ENCODE measurements at regions not wholly inside any gene's neighbourhood (a gene's known extent, or its start where the extent isn't known, plus 50 kb on each side); places are given as distances from the start of the nearest gene placed in this dataset.
"Not testable (repeated sequence)": the region's sequence is repeated elsewhere in the genome, so short reads cannot be mapped to it uniquely, and the experiment has no call there.

- H3K27me3 Mint-ChIP-seq = peaks cover 6% of the 10 kb centered on the region
- H3K27ac Mint-ChIP-seq = no peak overlapping the region
- POLR2A ChIA-PET = no interaction called here
- no peaks in the 10 kb centered on the region for H3K9me3 Mint-ChIP-seq (ENCODE audit: low read depth)
- ATAC-seq (no peak), DNase-seq (no peak)
- H3K4me3 Mint-ChIP-seq = no peak overlapping the region
- intact Hi-C loops (cut with DNase I, micrococcal nuclease) = no loop called here
- CTCF ChIA-PET = no interaction called here
- H3K36me3 Mint-ChIP-seq (ENCODE audit: low read depth) = no peaks in the 10 kb centered on the region
- H3K4me1 Mint-ChIP-seq = no peaks in the 10 kb centered on the region
Measured at GRCh38 chr3:153864793-153865192, 256.4 kb upstream of the ARHGEF26 start.

- Mint-ChIP-seq H3K4me3 (no peak overlapping the region), H3K36me3 (ENCODE audit: low read depth) (no peaks in the 10 kb centered on the region), H3K27ac (no peak overlapping the region), H3K9me3 (ENCODE audit: low read depth) (no peaks in the 10 kb centered on the region), H3K4me1 (no peaks in the 10 kb centered on the region), H3K27me3 (peaks cover 6% of the 10 kb centered on the region)
- CTCF ChIA-PET = no interaction called here
- ATAC-seq (no peak), DNase-seq (no peak)
- POLR2A ChIA-PET = no interaction called here
- intact Hi-C loops (cut with DNase I, micrococcal nuclease) = no loop called here
Measured at GRCh38 chr3:153866901-153867300, 254.3 kb upstream of the ARHGEF26 start.

GRCh38 chr3:153874348-153874747 is 246.8 kb upstream of the ARHGEF26 start:
- intact Hi-C loops (cut with DNase I, micrococcal nuclease); H3K4me1 Mint-ChIP-seq; H3K36me3 Mint-ChIP-seq (ENCODE audit: low read depth); CTCF ChIA-PET; H3K9me3 Mint-ChIP-seq (ENCODE audit: low read depth); H3K27me3 Mint-ChIP-seq; H3K27ac Mint-ChIP-seq; DNase-seq; POLR2A ChIA-PET; H3K4me3 Mint-ChIP-seq; ATAC-seq: not testable (repeated sequence)

GRCh38 chr3:153880493-153880892 is 240.7 kb upstream of the ARHGEF26 start:
- intact Hi-C loops (cut with DNase I, micrococcal nuclease) = no loop called here
- H3K27ac Mint-ChIP-seq = no peak overlapping the region
- DNase-seq = no peak
- H3K4me3 Mint-ChIP-seq = no peak overlapping the region
- peaks cover 4% of the 10 kb centered on the region for H3K27me3 Mint-ChIP-seq
- no peaks in the 10 kb centered on the region for H3K36me3 Mint-ChIP-seq (ENCODE audit: low read depth)
- CTCF ChIA-PET = no interaction called here
- H3K9me3 Mint-ChIP-seq (ENCODE audit: low read depth) = no peaks in the 10 kb centered on the region
- POLR2A ChIA-PET = no interaction called here
- ATAC-seq = no peak
- H3K4me1 Mint-ChIP-seq = no peaks in the 10 kb centered on the region

- Mint-ChIP-seq H3K27ac (no peak overlapping the region), H3K27me3 (peaks cover 4% of the 10 kb centered on the region), H3K4me3 (no peak overlapping the region), H3K36me3 (ENCODE audit: low read depth) (no peaks in the 10 kb centered on the region), H3K9me3 (ENCODE audit: low read depth) (no peaks in the 10 kb centered on the region), H3K4me1 (no peaks in the 10 kb centered on the region)
- no peak for DNase-seq
- ChIA-PET CTCF (no interaction called here), POLR2A (no interaction called here)
- ATAC-seq = no peak
- intact Hi-C loops (cut with DNase I, micrococcal nuclease) = no loop called here
Measured at GRCh38 chr3:153881201-153881600, 240.0 kb upstream of the ARHGEF26 start.

- POLR2A ChIA-PET = no interaction called here
- no peak overlapping the region for H3K27ac Mint-ChIP-seq
- H3K4me1 Mint-ChIP-seq = no peaks in the 10 kb centered on the region
- H3K36me3 Mint-ChIP-seq (ENCODE audit: low read depth) = no peaks in the 10 kb centered on the region
- ATAC-seq (no peak), DNase-seq (no peak)
- H3K4me3 Mint-ChIP-seq = no peak overlapping the region
- intact Hi-C loops (cut with DNase I, micrococcal nuclease) = no loop called here
- peaks cover 2% of the 10 kb centered on the region for H3K27me3 Mint-ChIP-seq
- CTCF ChIA-PET = interaction anchor here (0.8 to 1.6 kb wide), 3 partner anchors 11 to 38 kb away, joined by 3 to 4 read pairs (median 3); no protein-coding TSS in a partner anchor
- no peaks in the 10 kb centered on the region for H3K9me3 Mint-ChIP-seq (ENCODE audit: low read depth)
Measured at GRCh38 chr3:153885359-153885758, 235.8 kb upstream of the ARHGEF26 start.

GRCh38 chr3:153889905-153890334 is 231.3 kb upstream of the ARHGEF26 start:
- Mint-ChIP-seq H3K27ac (no peak overlapping the region), H3K4me3 (no peak overlapping the region), H3K27me3 (no peaks in the 10 kb centered on the region), H3K36me3 (ENCODE audit: low read depth) (no peaks in the 10 kb centered on the region), H3K4me1 (no peaks in the 10 kb centered on the region), H3K9me3 (ENCODE audit: low read depth) (no peaks in the 10 kb centered on the region)
- CTCF ChIA-PET = no interaction called here
- ATAC-seq (no peak), DNase-seq (no peak)
- POLR2A ChIA-PET = no interaction called here
- intact Hi-C loops (cut with DNase I, micrococcal nuclease) = no loop called here

GRCh38 chr3:153892126-153892525 is 229.1 kb upstream of the ARHGEF26 start:
- Mint-ChIP-seq H3K27me3 (no peaks in the 10 kb centered on the region), H3K36me3 (ENCODE audit: low read depth) (no peaks in the 10 kb centered on the region), H3K9me3 (ENCODE audit: low read depth) (no peaks in the 10 kb centered on the region), H3K4me3 (no peak overlapping the region), H3K27ac (no peak overlapping the region), H3K4me1 (no peaks in the 10 kb centered on the region)
- intact Hi-C loops (cut with DNase I, micrococcal nuclease) = no loop called here
- POLR2A ChIA-PET = no interaction called here
- CTCF ChIA-PET = no interaction called here
- no peak for DNase-seq
- no peak for ATAC-seq

- DNase-seq (no peak), ATAC-seq (no peak)
- ChIA-PET CTCF (interaction anchor here (0.7 kb wide), 1 partner anchor 139 kb away, joined by 3 read pairs; no protein-coding TSS in a partner anchor), POLR2A (no interaction called here)
- Mint-ChIP-seq H3K4me3 (no peak overlapping the region), H3K27me3 (no peaks in the 10 kb centered on the region), H3K9me3 (ENCODE audit: low read depth) (no peaks in the 10 kb centered on the region), H3K36me3 (ENCODE audit: low read depth) (no peaks in the 10 kb centered on the region), H3K4me1 (no peaks in the 10 kb centered on the region), H3K27ac (no peak overlapping the region)
- intact Hi-C loops (cut with DNase I, micrococcal nuclease) = no loop called here
Measured at GRCh38 chr3:153894857-153895256, 226.3 kb upstream of the ARHGEF26 start.

GRCh38 chr3:153896197-153896596 is 225.0 kb upstream of the ARHGEF26 start:
- intact Hi-C loops (cut with DNase I, micrococcal nuclease) = no loop called here
- DNase-seq (no peak), ATAC-seq (no peak)
- no peak overlapping the region for H3K27ac Mint-ChIP-seq
- no peaks in the 10 kb centered on the region for H3K4me1 Mint-ChIP-seq
- no peaks in the 10 kb centered on the region for H3K27me3 Mint-ChIP-seq
- POLR2A ChIA-PET = no interaction called here
- H3K4me3 Mint-ChIP-seq = no peak overlapping the region
- no peaks in the 10 kb centered on the region for H3K9me3 Mint-ChIP-seq (ENCODE audit: low read depth)
- CTCF ChIA-PET = interaction anchor here (1.4 kb wide), 1 partner anchor 10 kb away, joined by 3 read pairs; no protein-coding TSS in a partner anchor
- H3K36me3 Mint-ChIP-seq (ENCODE audit: low read depth) = no peaks in the 10 kb centered on the region

- CTCF ChIA-PET = interaction anchor here (0.6 kb wide), 1 partner anchor 114 kb away, joined by 3 read pairs; no protein-coding TSS in a partner anchor
- H3K9me3 Mint-ChIP-seq (ENCODE audit: low read depth) = no peaks in the 10 kb centered on the region
- POLR2A ChIA-PET = no interaction called here
- ATAC-seq = no peak
- no peaks in the 10 kb centered on the region for H3K4me1 Mint-ChIP-seq
- H3K27ac Mint-ChIP-seq = no peak overlapping the region
- no peak overlapping the region for H3K4me3 Mint-ChIP-seq
- intact Hi-C loops (cut with DNase I, micrococcal nuclease) = no loop called here
- no peaks in the 10 kb centered on the region for H3K36me3 Mint-ChIP-seq (ENCODE audit: low read depth)
- DNase-seq = no peak
- H3K27me3 Mint-ChIP-seq = no peaks in the 10 kb centered on the region
Measured at GRCh38 chr3:153897025-153897723, 224.0 kb upstream of the ARHGEF26 start.

GRCh38 chr3:153897842-153898241 is 223.3 kb upstream of the ARHGEF26 start:
- Mint-ChIP-seq H3K36me3 (ENCODE audit: low read depth) (no peaks in the 10 kb centered on the region), H3K27ac (no peak overlapping the region), H3K4me1 (no peaks in the 10 kb centered on the region), H3K9me3 (ENCODE audit: low read depth) (no peaks in the 10 kb centered on the region), H3K4me3 (no peak overlapping the region), H3K27me3 (peaks cover 3% of the 10 kb centered on the region)
- CTCF ChIA-PET = interaction anchor here (0.6 kb wide), 1 partner anchor 114 kb away, joined by 3 read pairs; no protein-coding TSS in a partner anchor
- DNase-seq = no peak
- ATAC-seq = no peak
- POLR2A ChIA-PET = no interaction called here
- intact Hi-C loops (cut with DNase I, micrococcal nuclease) = no loop called here

Measured in activated CD4-positive, alpha-beta T cell treated with anti-CD3 and anti-CD28 coated beads for 36 hours (primary cell).